ENCODE measurements at regions not wholly inside any gene's neighbourhood (a gene's known extent, or its start where the extent isn't known, plus 50 kb on each side); places are given as distances from the start of the nearest gene placed in this dataset.

DNA sequence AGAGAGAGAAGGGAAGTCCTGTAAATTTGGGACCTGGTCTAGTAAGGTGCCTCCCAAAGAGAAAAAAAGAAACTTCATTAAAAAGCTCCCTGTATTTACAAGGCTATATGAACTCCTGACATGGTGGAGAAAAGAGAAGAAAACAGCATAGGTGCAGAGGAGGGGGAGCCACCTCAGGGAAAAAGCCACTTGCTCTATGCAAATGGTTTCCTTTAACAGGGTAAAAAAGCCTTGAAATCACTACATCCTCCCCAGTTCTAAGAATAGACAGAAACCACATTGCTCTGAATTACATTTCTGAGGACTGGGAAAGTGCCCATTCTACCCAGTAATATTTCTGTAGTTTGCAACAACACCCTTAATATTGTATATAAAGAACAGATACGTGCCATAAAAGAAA is 165.5 kb downstream of the KLF8 start:
- TF ChIP-seq, protein P1, sequence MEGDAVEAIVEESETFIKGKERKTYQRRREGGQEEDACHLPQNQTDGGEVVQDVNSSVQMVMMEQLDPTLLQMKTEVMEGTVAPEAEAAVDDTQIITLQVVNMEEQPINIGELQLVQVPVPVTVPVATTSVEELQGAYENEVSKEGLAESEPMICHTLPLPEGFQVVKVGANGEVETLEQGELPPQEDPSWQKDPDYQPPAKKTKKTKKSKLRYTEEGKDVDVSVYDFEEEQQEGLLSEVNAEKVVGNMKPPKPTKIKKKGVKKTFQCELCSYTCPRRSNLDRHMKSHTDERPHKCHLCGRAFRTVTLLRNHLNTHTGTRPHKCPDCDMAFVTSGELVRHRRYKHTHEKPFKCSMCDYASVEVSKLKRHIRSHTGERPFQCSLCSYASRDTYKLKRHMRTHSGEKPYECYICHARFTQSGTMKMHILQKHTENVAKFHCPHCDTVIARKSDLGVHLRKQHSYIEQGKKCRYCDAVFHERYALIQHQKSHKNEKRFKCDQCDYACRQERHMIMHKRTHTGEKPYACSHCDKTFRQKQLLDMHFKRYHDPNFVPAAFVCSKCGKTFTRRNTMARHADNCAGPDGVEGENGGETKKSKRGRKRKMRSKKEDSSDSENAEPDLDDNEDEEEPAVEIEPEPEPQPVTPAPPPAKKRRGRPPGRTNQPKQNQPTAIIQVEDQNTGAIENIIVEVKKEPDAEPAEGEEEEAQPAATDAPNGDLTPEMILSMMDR (IDR thresholded peaks at IDR 0.05), result no peak
- TF ChIP-seq POLR2A (IDR thresholded peaks at IDR 0.05) (no peak), EP300 (IDR thresholded peaks at IDR 0.05) (no peak)

Measured in gastroesophageal sphincter (tissue), 3 donors.